Activated B cell treated with CpG ODN at 0.5 μM for 24 hours (primary cell): ENCODE measurements at regions not wholly inside any gene's neighbourhood (a gene's known extent, or its start where the extent isn't known, plus 50 kb on each side); places are given as distances from the start of the nearest gene placed in this dataset.
"Not testable (repeated sequence)": the region's sequence is repeated elsewhere in the genome, so short reads cannot be mapped to it uniquely, and the experiment has no call there.

Experiments used
- ATAC-seq: fragments of 200-7000 bp; cut with Tn5 transposase; one replicate; pipeline ENCODE4 v1.10.0; 2021; ENCODE audit warnings: low read depth, mild to moderate bottlenecking, moderate library complexity
- CTCF ChIA-PET: fragments of 350-600 bp; sonication (Branson Sonifier 250); formaldehyde crosslinking; loops from one replicate; lab custom pipeline; 2021; ENCODE audit warnings: antibody characterized with exemption; lab: Charles Lee
- POLR2A ChIA-PET: fragments of 350-600 bp; sonication (Branson Sonifier 250); formaldehyde crosslinking; loops from one replicate; lab custom pipeline; 2021; ENCODE audit warnings: antibody characterized with exemption; lab: Charles Lee
- DNase-seq: peaks from one replicate; pipeline ENCODE4 v3.0.0; 2022
- H3K27ac Mint-ChIP-seq: one replicate; pipeline ENCODE4 v1.8.0; 2020; ENCODE audit warnings: mixed read lengths
- H3K27me3 Mint-ChIP-seq: one replicate; pipeline ENCODE4 v1.8.0; 2021; ENCODE audit warnings: mixed read lengths
- H3K36me3 Mint-ChIP-seq: one replicate; pipeline ENCODE4 v1.8.0; 2021; ENCODE audit warnings: low read depth, mixed read lengths
- H3K4me1 Mint-ChIP-seq: one replicate; pipeline ENCODE4 v1.8.0; 2021; ENCODE audit warnings: mixed read lengths
- H3K4me3 Mint-ChIP-seq: one replicate; pipeline ENCODE4 v1.8.0; 2020; ENCODE audit warnings: mild to moderate bottlenecking, mixed read lengths
- H3K9me3 Mint-ChIP-seq: one replicate; pipeline ENCODE4 v1.8.0; 2020; ENCODE audit warnings: mixed read lengths
- intact Hi-C: fragments of 100-400 bp; cut with micrococcal nuclease; formaldehyde crosslinking; loops from one replicate; pipeline ENCODE4 v1.15.1; 2024
- TF ChIP-seq, protein P1 (sequence below): fragments of 200-600 bp; IDR thresholded peaks from one replicate; pipeline ENCODE4 v1.8.0; 2022; ENCODE audit warnings: antibody characterized with exemption, mild to moderate bottlenecking

DNA sequence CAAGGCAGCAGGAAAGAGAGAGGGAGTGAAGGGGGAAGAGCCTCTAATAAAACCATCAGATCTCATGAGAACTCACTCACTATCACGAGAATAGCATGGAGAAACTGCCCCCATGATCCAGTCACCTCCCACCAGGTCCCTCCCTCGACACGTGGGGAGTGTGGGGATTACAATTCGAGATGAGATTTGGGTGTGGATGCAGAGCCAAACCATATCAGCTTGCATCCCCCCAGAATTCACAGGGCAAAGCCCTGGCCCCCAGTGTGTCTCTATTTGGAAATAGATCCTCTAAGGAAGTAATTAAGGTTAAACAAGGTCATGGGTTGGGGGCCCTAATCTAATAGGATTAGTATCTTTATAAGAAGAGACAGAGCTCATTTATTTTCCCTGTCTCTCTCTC is 56.1 kb upstream of the TCL1A start:
- Mint-ChIP-seq H3K27ac (no peak overlapping the region), H3K4me3 (no peak overlapping the region), H3K27me3 (peaks cover 9% of the 10 kb centered on the region), H3K9me3 (no peaks in the 10 kb centered on the region), H3K4me1 (peaks cover 21% of the 10 kb centered on the region), H3K36me3 (no peaks in the 10 kb centered on the region)
- no peak for DNase-seq
- POLR2A ChIA-PET, result interaction anchor here (0.5 to 0.6 kb wide), 2 partner anchors 40 to 157 kb away, joined by 3 read pairs; no protein-coding TSS in a partner anchor
- CTCF ChIA-PET, result no interaction called here
- ATAC-seq, result no peak
- intact Hi-C loops, result loop anchor here (5.0 kb wide), 2 partner anchors 73 to 328 kb away; no protein-coding TSS in a partner anchor
- TF ChIP-seq, protein P1, sequence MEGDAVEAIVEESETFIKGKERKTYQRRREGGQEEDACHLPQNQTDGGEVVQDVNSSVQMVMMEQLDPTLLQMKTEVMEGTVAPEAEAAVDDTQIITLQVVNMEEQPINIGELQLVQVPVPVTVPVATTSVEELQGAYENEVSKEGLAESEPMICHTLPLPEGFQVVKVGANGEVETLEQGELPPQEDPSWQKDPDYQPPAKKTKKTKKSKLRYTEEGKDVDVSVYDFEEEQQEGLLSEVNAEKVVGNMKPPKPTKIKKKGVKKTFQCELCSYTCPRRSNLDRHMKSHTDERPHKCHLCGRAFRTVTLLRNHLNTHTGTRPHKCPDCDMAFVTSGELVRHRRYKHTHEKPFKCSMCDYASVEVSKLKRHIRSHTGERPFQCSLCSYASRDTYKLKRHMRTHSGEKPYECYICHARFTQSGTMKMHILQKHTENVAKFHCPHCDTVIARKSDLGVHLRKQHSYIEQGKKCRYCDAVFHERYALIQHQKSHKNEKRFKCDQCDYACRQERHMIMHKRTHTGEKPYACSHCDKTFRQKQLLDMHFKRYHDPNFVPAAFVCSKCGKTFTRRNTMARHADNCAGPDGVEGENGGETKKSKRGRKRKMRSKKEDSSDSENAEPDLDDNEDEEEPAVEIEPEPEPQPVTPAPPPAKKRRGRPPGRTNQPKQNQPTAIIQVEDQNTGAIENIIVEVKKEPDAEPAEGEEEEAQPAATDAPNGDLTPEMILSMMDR, result no peak

DNA sequence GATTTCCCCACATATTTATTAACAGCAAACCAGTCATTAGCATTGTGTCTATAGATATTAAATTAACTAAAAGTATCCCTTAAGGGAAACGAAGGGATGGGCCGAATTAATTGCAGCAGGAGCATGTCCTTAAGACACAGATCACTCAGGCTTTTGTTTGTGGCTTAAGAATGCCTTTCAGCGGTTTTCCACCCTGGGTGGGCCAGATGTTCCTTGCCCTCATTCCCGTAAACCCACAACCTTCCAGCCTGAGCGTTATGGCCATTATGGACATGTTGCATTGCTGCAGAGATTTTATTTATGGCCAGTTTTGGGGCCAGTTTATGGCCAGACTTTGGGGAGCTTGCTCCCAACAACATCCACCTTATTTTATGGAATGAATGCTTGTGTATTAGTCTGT is 55.5 kb upstream of the TCL1A start:
- ATAC-seq, H3K27me3 Mint-ChIP-seq, H3K27ac Mint-ChIP-seq, DNase-seq, H3K36me3 Mint-ChIP-seq, POLR2A ChIA-PET, intact Hi-C loops, CTCF ChIA-PET, H3K4me3 Mint-ChIP-seq, H3K9me3 Mint-ChIP-seq: not testable (repeated sequence)
- peaks cover 17% of the 10 kb centered on the region for H3K4me1 Mint-ChIP-seq

DNA sequence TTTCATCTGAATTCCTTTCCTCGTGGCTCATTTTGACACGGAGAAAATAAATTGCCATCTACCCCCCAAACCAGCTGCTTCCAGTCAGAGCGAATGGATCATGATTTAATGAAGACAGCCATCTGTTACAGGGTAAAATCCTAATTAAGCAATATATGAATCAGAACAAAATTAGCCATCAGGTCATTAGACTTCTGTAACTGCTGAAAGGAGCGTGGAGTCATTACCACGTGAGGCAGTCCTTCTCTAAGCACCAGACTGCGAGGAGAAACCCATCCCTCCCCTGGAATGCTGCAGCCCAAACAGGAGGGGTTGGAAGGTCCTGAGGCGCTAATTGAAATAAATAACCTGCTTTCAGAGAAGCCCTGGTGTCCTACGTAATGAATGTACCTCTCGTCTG is 51.1 kb upstream of the TCL1A start:
- Mint-ChIP-seq H3K4me3 (no peak overlapping the region), H3K36me3 (peaks cover 2% of the 10 kb centered on the region), H3K27me3 (peaks cover 13% of the 10 kb centered on the region), H3K27ac (no peak overlapping the region), H3K9me3 (no peaks in the 10 kb centered on the region), H3K4me1 (no peaks in the 10 kb centered on the region)
- ChIA-PET CTCF (interaction anchor here (1.6 kb wide), 1 partner anchor 9 kb away, joined by 4 read pairs; no protein-coding TSS in a partner anchor), POLR2A (no interaction called here)
- intact Hi-C loops, result no loop called here
- DNase-seq, result no peak
- ATAC-seq, result no peak
- TF ChIP-seq, protein P1, result no peak

DNA sequence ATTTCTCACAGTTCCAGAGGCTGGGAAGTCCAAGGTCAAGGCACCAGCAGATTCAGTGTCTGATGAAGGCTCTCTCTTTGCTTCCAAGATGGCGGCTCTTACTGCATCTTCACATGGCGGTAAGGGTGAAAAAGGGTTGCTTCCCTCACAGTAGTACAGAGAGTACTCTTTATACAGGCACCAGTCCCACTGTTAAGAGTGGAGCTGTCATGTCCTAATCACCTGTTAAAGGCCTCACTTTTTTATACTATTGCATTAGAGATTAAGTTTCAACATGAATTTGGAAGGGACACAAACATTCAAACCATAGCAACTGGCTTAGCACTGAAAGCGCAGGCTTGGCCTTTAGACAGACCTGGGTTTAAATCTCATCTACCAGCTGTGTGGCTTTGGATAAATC is 50.0 kb upstream of the TCL1A start:
- ChIA-PET CTCF (interaction anchor here (1.6 kb wide), 1 partner anchor 10 kb away, joined by 4 read pairs; no protein-coding TSS in a partner anchor), POLR2A (no interaction called here)
- DNase-seq (no peak), ATAC-seq (no peak)
- intact Hi-C loops, result no loop called here
- H3K4me1 Mint-ChIP-seq, result no peaks in the 10 kb centered on the region
- TF ChIP-seq, protein P1, result no peak
- no peak overlapping the region for H3K4me3 Mint-ChIP-seq
- peaks cover 11% of the 10 kb centered on the region for H3K27me3 Mint-ChIP-seq
- H3K27ac Mint-ChIP-seq, result no peak overlapping the region
- peaks cover 2% of the 10 kb centered on the region for H3K36me3 Mint-ChIP-seq
- no peaks in the 10 kb centered on the region for H3K9me3 Mint-ChIP-seq
